Brain microvascular endothelial cell (primary cell): ENCODE measurements at regions not wholly inside any gene's neighbourhood (a gene's known extent, or its start where the extent isn't known, plus 50 kb on each side); places are given as distances from the start of the nearest gene placed in this dataset.

Source experiments
- DNase-seq: peaks from one replicate; pipeline ENCODE4 v3.0.0-alpha.2; 2020
- H3K27ac ChIP-seq: fragments of 250-450 bp; sonication (Bioruptor Pico); 2 replicates; pipeline ENCODE4 v1.5.1; 2020; ENCODE audit warnings: mild to moderate bottlenecking, moderate library complexity
- H3K27me3 ChIP-seq: fragments of 250-450 bp; sonication (Bioruptor Pico); replicated peaks from 2 replicates; pipeline ENCODE4 v1.5.1; 2020; ENCODE audit warnings: mild to moderate bottlenecking
- H3K36me3 ChIP-seq: fragments of 250-450 bp; sonication (Bioruptor Pico); replicated peaks from 2 replicates; pipeline ENCODE4 v1.5.1; 2020; ENCODE audit warnings: mild to moderate bottlenecking
- H3K4me3 ChIP-seq: 2 replicates; pipeline ENCODE4 v1.5.1; 2011; ENCODE audit warnings: low read depth, mild to moderate bottlenecking, control low read depth, low read length, moderate library complexity
- CTCF ChIP-seq: IDR thresholded peaks from 2 replicates; pipeline ENCODE4 v1.5.1; 2011; ENCODE audit warnings: low read depth, mild to moderate bottlenecking, moderate library complexity, low read length, control low read depth, inconsistent platforms; ENCODE audit errors: missing control alignments
- in situ Hi-C: cut with HindIII; loops from 2 replicates; pipeline ENCODE4 v1.10.0; 2017; ENCODE audit warnings: low sequenced_read_pairs, low pct_ligation_motif_present

- no peak for TF ChIP-seq CTCF
- Histone ChIP-seq H3K4me3 (no peak overlapping the region), H3K27me3 (no peaks in the 10 kb centered on the region), H3K27ac (no peak overlapping the region), H3K36me3 (no peaks in the 10 kb centered on the region)
- no peak for DNase-seq
- in situ Hi-C loops: no loop called here
Observed at GRCh38 chr2:8491296-8492027, 190.4 kb upstream of the ID2 start.

- DNase-seq: no peak
- H3K4me3 ChIP-seq: no peak overlapping the region
- no peak overlapping the region for H3K27ac ChIP-seq
- no peaks in the 10 kb centered on the region for H3K36me3 ChIP-seq
- H3K27me3 ChIP-seq: no peaks in the 10 kb centered on the region
- in situ Hi-C loops: no loop called here
- no peak for TF ChIP-seq CTCF
Observed at GRCh38 chr2:8494151-8494550, 187.7 kb upstream of the ID2 start.

- Histone ChIP-seq H3K27me3 (no peaks in the 10 kb centered on the region), H3K4me3 (no peak overlapping the region), H3K36me3 (no peaks in the 10 kb centered on the region), H3K27ac (no peak overlapping the region)
- no peak for DNase-seq
- TF ChIP-seq CTCF: no peak
- in situ Hi-C loops: no loop called here
Observed at GRCh38 chr2:8494589-8494988, 187.3 kb upstream of the ID2 start.

- TF ChIP-seq CTCF: no peak
- Histone ChIP-seq H3K36me3 (no peaks in the 10 kb centered on the region), H3K27me3 (no peaks in the 10 kb centered on the region), H3K27ac (no peak overlapping the region), H3K4me3 (no peak overlapping the region)
- no peak for DNase-seq
- in situ Hi-C loops: no loop called here
Observed at GRCh38 chr2:8495189-8495989, 186.5 kb upstream of the ID2 start.

- in situ Hi-C loops: no loop called here
- no peaks in the 10 kb centered on the region for H3K27me3 ChIP-seq
- no peak overlapping the region for H3K4me3 ChIP-seq
- DNase-seq: no peak
- TF ChIP-seq CTCF: no peak
- H3K27ac ChIP-seq: no peak overlapping the region
- no peaks in the 10 kb centered on the region for H3K36me3 ChIP-seq
Observed at GRCh38 chr2:8496079-8496478, 185.8 kb upstream of the ID2 start.
